GM08714 (cell line): ENCODE measurements at regions not wholly inside any gene's neighbourhood (a gene's known extent, or its start where the extent isn't known, plus 50 kb on each side); places are given as distances from the start of the nearest gene placed in this dataset.

ENCODE experiments used
- H3K4me3 ChIP-seq: fragments of 200-500 bp; sonication (Bioruptor generic); 2 replicates; pipeline ENCODE4 v1.5.1; 2014; ENCODE audit warnings: mild to moderate bottlenecking, low read length, inconsistent platforms
- ZNF274 ChIP-seq: IDR thresholded peaks from 2 replicates; pipeline ENCODE4 v1.6.1; 2012; ENCODE audit warnings: mild to moderate bottlenecking, low read depth, low read length

GRCh38 chr5:17879276-17879675, 245.0 kb downstream of the TAF11L14 start:
- no peak overlapping the region for H3K4me3 ChIP-seq
- TF ChIP-seq ZNF274, result no peak

GRCh38 chr5:17880869-17881268, 246.6 kb downstream of the TAF11L14 start:
- no peak for TF ChIP-seq ZNF274
- H3K4me3 ChIP-seq, result no peak overlapping the region

- no peak overlapping the region for H3K4me3 ChIP-seq
- TF ChIP-seq ZNF274, result no peak
Measured at GRCh38 chr5:17882760-17883488, 248.7 kb downstream of the TAF11L14 start.

DNA sequence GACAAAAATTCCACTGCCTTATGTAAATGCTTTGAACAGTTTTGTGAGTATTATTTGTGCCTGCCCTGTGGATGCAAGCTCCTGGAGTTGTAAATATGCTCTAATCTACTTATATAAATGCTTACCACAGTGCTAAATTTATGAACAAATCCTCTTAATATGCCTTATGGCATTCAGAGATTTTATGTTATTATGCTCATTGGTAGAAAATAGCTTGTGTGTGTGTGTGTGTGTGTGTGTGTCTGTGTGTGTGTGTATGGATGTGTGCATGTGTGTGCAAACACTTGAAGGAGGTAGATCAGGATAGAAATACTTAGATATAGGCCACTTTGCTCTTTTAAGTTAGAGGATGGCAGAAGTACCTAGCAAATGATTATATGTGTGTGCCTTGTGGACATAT, 253.9 kb downstream of the TAF11L14 start:
- H3K4me3 ChIP-seq, result no peak overlapping the region
- no peak for TF ChIP-seq ZNF274

DNA sequence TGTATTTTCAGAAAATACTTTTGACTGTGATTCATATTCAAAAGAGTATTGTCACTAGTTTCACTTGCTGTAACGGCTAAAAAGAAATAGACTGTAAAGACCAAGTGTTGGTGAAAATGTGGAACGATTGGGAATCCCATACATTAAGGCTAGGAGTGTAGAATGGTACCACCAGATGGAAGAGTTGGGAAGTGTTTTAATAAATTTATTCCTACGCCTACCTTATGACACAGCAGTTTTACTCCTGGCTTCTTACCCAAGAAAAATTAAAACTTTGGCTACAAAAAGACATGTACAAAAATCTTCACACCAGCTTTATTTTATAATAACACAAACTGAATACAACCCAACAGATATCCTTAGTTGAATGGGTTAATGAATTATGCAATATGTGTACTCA, 256.2 kb downstream of the TAF11L14 start:
- H3K4me3 ChIP-seq, result no peak overlapping the region
- TF ChIP-seq ZNF274, result no peak

DNA sequence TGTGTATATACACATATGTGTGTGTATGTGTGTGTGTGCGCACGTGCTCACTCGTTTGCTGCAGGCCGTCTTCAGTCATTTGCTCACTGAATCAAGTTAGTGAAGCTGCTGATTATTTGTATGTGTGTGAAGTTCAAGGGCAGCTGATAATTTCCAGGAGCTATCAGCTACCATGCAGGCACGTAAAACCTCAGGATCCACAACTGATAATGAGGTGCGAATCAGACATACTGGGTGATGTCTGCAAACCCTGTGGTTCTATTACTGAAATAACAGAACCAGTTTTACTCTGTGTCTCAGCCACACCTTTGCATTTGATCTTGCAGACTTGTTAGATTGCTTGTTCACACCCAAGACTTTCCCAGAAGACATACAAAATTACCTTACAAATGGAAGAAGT, 257.6 kb downstream of the TAF11L14 start:
- no peak for TF ChIP-seq ZNF274
- H3K4me3 ChIP-seq, result no peak overlapping the region

GRCh38 chr5:17893026-17893635, 258.9 kb downstream of the TAF11L14 start:
- TF ChIP-seq ZNF274, result no peak
- no peak overlapping the region for H3K4me3 ChIP-seq

- no peak for TF ChIP-seq ZNF274
- H3K4me3 ChIP-seq, result no peak overlapping the region
Measured at GRCh38 chr5:17895288-17896033, 261.2 kb downstream of the TAF11L14 start.

DNA sequence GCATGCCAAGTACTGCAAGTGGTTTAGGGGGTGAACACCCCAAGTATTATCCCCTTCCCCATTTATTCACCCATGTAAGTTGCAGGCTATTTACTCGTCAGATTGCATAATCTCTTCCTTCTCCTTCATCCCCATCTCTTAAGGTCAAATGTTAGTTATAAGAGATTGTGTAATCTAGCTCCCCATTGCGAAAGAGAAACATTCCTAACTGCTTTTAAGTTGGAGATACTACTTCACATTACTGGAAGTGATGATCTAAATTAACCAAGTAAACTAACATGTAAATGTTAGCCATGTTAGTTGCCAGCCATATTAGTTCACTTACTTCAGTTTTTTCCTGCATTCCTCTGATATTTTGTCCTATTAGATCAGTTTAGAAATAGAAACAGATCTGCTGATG, 262.3 kb downstream of the TAF11L14 start:
- TF ChIP-seq ZNF274, result no peak
- no peak overlapping the region for H3K4me3 ChIP-seq

DNA sequence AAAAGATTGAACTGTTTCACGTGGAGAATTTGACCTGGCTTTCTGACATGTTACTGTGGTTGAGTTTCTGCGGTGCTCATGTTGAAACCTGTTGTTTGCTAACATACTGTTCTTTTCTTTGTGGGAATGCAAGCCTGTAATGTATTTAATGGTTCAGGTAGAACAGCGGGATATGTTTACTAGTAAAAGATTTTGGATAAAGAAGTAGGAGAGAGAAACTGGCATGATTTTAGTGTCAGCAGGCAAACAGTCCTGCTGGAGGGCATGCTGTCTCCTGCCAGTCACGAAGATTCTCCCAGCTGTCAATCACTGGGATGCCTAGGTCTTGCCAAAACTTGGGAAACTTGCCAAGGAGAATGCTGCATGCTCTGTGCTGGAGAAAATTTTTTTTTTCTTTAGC, 263.5 kb downstream of the TAF11L14 start:
- no peak overlapping the region for H3K4me3 ChIP-seq
- no peak for TF ChIP-seq ZNF274

GRCh38 chr5:17898766-17899165, 264.5 kb downstream of the TAF11L14 start:
- H3K4me3 ChIP-seq, result no peak overlapping the region
- no peak for TF ChIP-seq ZNF274

- no peak for TF ChIP-seq ZNF274
- H3K4me3 ChIP-seq, result no peak overlapping the region
Measured at GRCh38 chr5:17907094-17907493, 272.8 kb downstream of the TAF11L14 start.

DNA sequence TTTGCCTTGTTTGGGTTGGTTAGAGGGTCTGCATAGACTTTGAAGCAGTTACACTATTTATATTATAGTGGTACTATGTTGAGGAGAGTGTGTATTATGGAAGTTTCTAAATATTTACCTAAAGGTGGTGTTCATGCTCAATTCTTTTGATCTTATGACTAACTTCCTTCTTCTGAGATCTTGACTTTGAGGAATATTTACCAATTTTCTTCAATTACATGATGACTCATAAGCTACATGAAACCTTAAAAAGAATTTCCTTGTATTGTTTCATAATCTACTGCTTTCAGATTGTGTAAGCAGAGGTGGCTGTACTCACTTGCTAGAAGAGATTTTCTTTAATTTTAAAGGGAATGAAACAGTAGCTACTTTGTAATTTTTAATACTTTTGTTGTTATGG, 276.1 kb downstream of the TAF11L14 start:
- no peak overlapping the region for H3K4me3 ChIP-seq
- TF ChIP-seq ZNF274, result no peak

- H3K4me3 ChIP-seq, result no peak overlapping the region
- no peak for TF ChIP-seq ZNF274
Measured at GRCh38 chr5:17912794-17913193, 278.5 kb downstream of the TAF11L14 start.

DNA sequence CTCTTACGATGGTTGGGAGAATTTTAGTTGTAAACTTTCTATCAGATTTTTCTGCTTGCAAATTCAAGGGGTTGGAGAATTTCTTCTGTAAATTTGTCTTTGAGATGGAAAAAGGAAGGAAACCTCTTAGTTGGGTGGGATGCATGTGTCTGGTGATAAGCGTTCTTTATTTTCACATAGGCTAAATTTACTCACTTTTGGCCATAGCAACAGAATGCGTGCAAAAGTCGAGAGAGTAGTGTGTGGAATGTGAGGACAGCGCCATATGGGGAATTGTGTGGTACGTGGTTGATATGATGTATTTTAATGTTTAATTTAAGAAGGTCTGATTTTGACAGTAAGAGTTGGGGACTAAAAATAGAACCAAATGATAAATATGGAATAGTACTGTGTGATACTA, 282.2 kb downstream of the TAF11L14 start:
- no peak for TF ChIP-seq ZNF274
- H3K4me3 ChIP-seq, result no peak overlapping the region

GRCh38 chr5:17917465-17917864, 283.2 kb downstream of the TAF11L14 start:
- no peak for TF ChIP-seq ZNF274
- no peak overlapping the region for H3K4me3 ChIP-seq
